Muscle of leg (tissue), 3 donors: ENCODE measurements at regions not wholly inside any gene's neighbourhood (a gene's known extent, or its start where the extent isn't known, plus 50 kb on each side); places are given as distances from the start of the nearest gene placed in this dataset.

ENCODE experiments used
- DNase-seq: peaks from one replicate; pipeline ENCODE4 v3.0.0; 2013
- H3K27ac ChIP-seq: one replicate; pipeline ENCODE4 v1.5.1; 2013; ENCODE audit warnings: mild to moderate bottlenecking, low read length, control low read depth
- H3K27me3 ChIP-seq: one replicate; pipeline ENCODE4 v1.6.1; 2013; ENCODE audit warnings: low read length; ENCODE audit not compliant: control insufficient read depth, insufficient read depth
- H3K36me3 ChIP-seq: one replicate; pipeline ENCODE4 v1.6.1; 2013; ENCODE audit warnings: low read length; ENCODE audit not compliant: control insufficient read depth, insufficient read depth
- H3K4me1 ChIP-seq: one replicate; pipeline ENCODE4 v1.6.1; 2013; ENCODE audit warnings: low read length; ENCODE audit not compliant: control insufficient read depth, insufficient read depth
- H3K4me3 ChIP-seq: one replicate; pipeline ENCODE4 v1.5.1; 2013; ENCODE audit warnings: low read length, control low read depth
- H3K9me3 ChIP-seq: replicated peaks from 2 replicates; pipeline ENCODE4 v1.6.1; 2013; ENCODE audit warnings: low read depth, low read length; ENCODE audit not compliant: control insufficient read depth
- WGBS: methylation state at CpG from one replicate; pipeline ENCODE4 v1.1.5; 2013; ENCODE audit warnings: missing lambda C conversion rate; ENCODE audit not compliant: insufficient coverage; 5-methylcytosine and 5-hydroxymethylcytosine counted together

- Histone ChIP-seq H3K4me3 (no peak overlapping the region), H3K27ac (no peak overlapping the region), H3K4me1 (peaks cover 3% of the 10 kb centered on the region), H3K27me3 (no peaks in the 10 kb centered on the region), H3K9me3 (no peaks in the 10 kb centered on the region), H3K36me3 (no peaks in the 10 kb centered on the region)
- peak; percentile 61 for DNase-seq
- no CpG with 5 or more reads among the region's 1 CpG for WGBS
Observed at GRCh38 chr4:147343692-147344091, 137.2 kb upstream of the EDNRA start.

GRCh38 chr4:147345662-147346061 lies 135.2 kb upstream of the EDNRA start:
- Histone ChIP-seq H3K27ac (no peak overlapping the region), H3K36me3 (no peaks in the 10 kb centered on the region), H3K27me3 (no peaks in the 10 kb centered on the region), H3K4me1 (no peaks in the 10 kb centered on the region), H3K9me3 (no peaks in the 10 kb centered on the region), H3K4me3 (no peak overlapping the region)
- WGBS, result no CpG with 5 or more reads among the region's 1 CpG
- DNase-seq, result no peak

- Histone ChIP-seq H3K27ac (no peak overlapping the region), H3K4me1 (no peaks in the 10 kb centered on the region), H3K27me3 (no peaks in the 10 kb centered on the region), H3K36me3 (no peaks in the 10 kb centered on the region), H3K4me3 (no peak overlapping the region), H3K9me3 (no peaks in the 10 kb centered on the region)
- no peak for DNase-seq
- 100% methylated on average over 2 of the region's 8 CpGs for WGBS
Observed at GRCh38 chr4:147347217-147347616, 133.7 kb upstream of the EDNRA start.

- 56% methylated on average over 2 of the region's 3 CpGs for WGBS
Observed at GRCh38 chr4:147349193-147349592, 131.7 kb upstream of the EDNRA start.

GRCh38 chr4:147351083-147351787 lies 129.7 kb upstream of the EDNRA start:
- no peak for DNase-seq
- Histone ChIP-seq H3K4me1 (peaks cover 4% of the 10 kb centered on the region), H3K27me3 (no peaks in the 10 kb centered on the region), H3K36me3 (no peaks in the 10 kb centered on the region), H3K9me3 (no peaks in the 10 kb centered on the region), H3K4me3 (no peak overlapping the region), H3K27ac (no peak overlapping the region)
- 95% methylated on average over 4 of the region's 5 CpGs for WGBS

More at GRCh38 chr4:147349193-147349592, 131.7 kb upstream of the EDNRA start:
- Histone ChIP-seq H3K27me3 (no peaks in the 10 kb centered on the region), H3K4me1 (peaks cover 2% of the 10 kb centered on the region), H3K36me3 (no peaks in the 10 kb centered on the region), H3K9me3 (no peaks in the 10 kb centered on the region), H3K4me3 (no peak overlapping the region), H3K27ac (no peak overlapping the region)
- DNase-seq, result no peak

- 10% methylated on average over 1 of the region's 1 CpG for WGBS
- Histone ChIP-seq H3K27me3 (no peaks in the 10 kb centered on the region), H3K36me3 (no peaks in the 10 kb centered on the region), H3K9me3 (no peaks in the 10 kb centered on the region), H3K4me3 (no peak overlapping the region), H3K4me1 (peaks cover 4% of the 10 kb centered on the region), H3K27ac (peak overlapping the region; percentile 42)
- DNase-seq, result peak; percentile 94
Observed at GRCh38 chr4:147354237-147354636, 126.7 kb upstream of the EDNRA start.

- peak; percentile 49 for DNase-seq
Observed at GRCh38 chr4:147355032-147355656, 125.8 kb upstream of the EDNRA start.

GRCh38 chr4:147355847-147356246 lies 125.0 kb upstream of the EDNRA start:
- Histone ChIP-seq H3K27me3 (no peaks in the 10 kb centered on the region), H3K36me3 (no peaks in the 10 kb centered on the region), H3K4me3 (no peak overlapping the region), H3K9me3 (no peaks in the 10 kb centered on the region), H3K4me1 (peaks cover 4% of the 10 kb centered on the region), H3K27ac (no peak overlapping the region)
- WGBS, result no CpG with 5 or more reads among the region's 1 CpG
- peak; percentile 68 for DNase-seq

More at GRCh38 chr4:147355032-147355656, 125.8 kb upstream of the EDNRA start:
- Histone ChIP-seq H3K36me3 (no peaks in the 10 kb centered on the region), H3K4me3 (no peak overlapping the region), H3K4me1 (peaks cover 4% of the 10 kb centered on the region), H3K9me3 (no peaks in the 10 kb centered on the region), H3K27me3 (no peaks in the 10 kb centered on the region), H3K27ac (peak overlapping the region; percentile 76)
- 10% methylated on average over 2 of the region's 3 CpGs for WGBS

- 80% methylated on average over 1 of the region's 3 CpGs for WGBS
- peak; percentile 45 for DNase-seq
- no peaks in the 10 kb centered on the region for H3K27me3 ChIP-seq
- peaks cover under 1% of the 10 kb centered on the region for H3K4me1 ChIP-seq
- H3K27ac ChIP-seq, result peak overlapping the region; percentile 44
- H3K4me3 ChIP-seq, result no peak overlapping the region
- no peaks in the 10 kb centered on the region for H3K9me3 ChIP-seq
- no peaks in the 10 kb centered on the region for H3K36me3 ChIP-seq
Observed at GRCh38 chr4:147360301-147360700, 120.6 kb upstream of the EDNRA start.

GRCh38 chr4:147361726-147362125 lies 119.2 kb upstream of the EDNRA start:
- Histone ChIP-seq H3K36me3 (no peaks in the 10 kb centered on the region), H3K9me3 (no peaks in the 10 kb centered on the region), H3K4me1 (no peaks in the 10 kb centered on the region), H3K27me3 (no peaks in the 10 kb centered on the region), H3K27ac (peak overlapping the region; percentile 66), H3K4me3 (no peak overlapping the region)
- WGBS, result 67% methylated on average over 1 of the region's 1 CpG
- peak; percentile 65 for DNase-seq
